ENCODE measurements at regions not wholly inside any gene's neighbourhood (a gene's known extent, or its start where the extent isn't known, plus 50 kb on each side); places are given as distances from the start of the nearest gene placed in this dataset.

DNA sequence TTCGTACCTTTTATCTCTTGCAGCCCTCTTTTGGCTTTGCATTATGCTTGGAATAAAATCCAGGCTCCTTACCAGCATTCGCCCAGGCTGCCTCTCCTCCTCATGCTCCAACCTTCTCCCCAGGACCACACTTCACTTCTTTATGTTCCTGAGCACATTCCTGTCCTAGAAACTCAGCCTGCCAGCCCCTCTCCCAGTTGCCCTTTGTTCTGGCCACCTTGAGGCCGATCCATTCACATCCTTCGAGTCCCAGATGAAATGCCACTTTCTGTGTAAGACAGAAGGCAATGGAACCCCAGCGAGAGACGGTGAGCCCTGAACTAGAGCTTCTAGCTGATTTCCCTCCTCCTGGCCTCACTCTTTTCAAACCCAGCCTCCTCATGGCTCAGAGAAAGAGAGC lies 73.0 kb upstream of the NTM start:
- no peak for TF ChIP-seq POLR2A (IDR thresholded peaks at IDR 0.05)
- TF ChIP-seq, protein P1, sequence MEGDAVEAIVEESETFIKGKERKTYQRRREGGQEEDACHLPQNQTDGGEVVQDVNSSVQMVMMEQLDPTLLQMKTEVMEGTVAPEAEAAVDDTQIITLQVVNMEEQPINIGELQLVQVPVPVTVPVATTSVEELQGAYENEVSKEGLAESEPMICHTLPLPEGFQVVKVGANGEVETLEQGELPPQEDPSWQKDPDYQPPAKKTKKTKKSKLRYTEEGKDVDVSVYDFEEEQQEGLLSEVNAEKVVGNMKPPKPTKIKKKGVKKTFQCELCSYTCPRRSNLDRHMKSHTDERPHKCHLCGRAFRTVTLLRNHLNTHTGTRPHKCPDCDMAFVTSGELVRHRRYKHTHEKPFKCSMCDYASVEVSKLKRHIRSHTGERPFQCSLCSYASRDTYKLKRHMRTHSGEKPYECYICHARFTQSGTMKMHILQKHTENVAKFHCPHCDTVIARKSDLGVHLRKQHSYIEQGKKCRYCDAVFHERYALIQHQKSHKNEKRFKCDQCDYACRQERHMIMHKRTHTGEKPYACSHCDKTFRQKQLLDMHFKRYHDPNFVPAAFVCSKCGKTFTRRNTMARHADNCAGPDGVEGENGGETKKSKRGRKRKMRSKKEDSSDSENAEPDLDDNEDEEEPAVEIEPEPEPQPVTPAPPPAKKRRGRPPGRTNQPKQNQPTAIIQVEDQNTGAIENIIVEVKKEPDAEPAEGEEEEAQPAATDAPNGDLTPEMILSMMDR (IDR thresholded peaks at IDR 0.05), result no peak
